Activated CD8-positive, alpha-beta T cell treated with anti-CD3 and anti-CD28 coated beads for 36 hours (primary cell): ENCODE measurements at regions not wholly inside any gene's neighbourhood (a gene's known extent, or its start where the extent isn't known, plus 50 kb on each side); places are given as distances from the start of the nearest gene placed in this dataset.

Experiments
- ATAC-seq: fragments of 200-7000 bp; cut with Tn5 transposase; one replicate; pipeline ENCODE4 v1.10.0; 2021; ENCODE audit warnings: mild to moderate bottlenecking, moderate library complexity
- CTCF ChIA-PET: fragments of 350-600 bp; sonication (Branson Sonifier 250); formaldehyde crosslinking; loops from one replicate; lab custom pipeline; 2021; ENCODE audit warnings: antibody characterized with exemption; lab: Charles Lee
- POLR2A ChIA-PET: fragments of 350-600 bp; sonication (Branson Sonifier 250); formaldehyde crosslinking; loops from one replicate; lab custom pipeline; 2021; ENCODE audit warnings: antibody characterized with exemption; lab: Charles Lee
- DNase-seq: peaks from one replicate; pipeline ENCODE4 v3.0.0-alpha.2; 2020
- H3K27ac Mint-ChIP-seq: one replicate; pipeline ENCODE4 v1.8.0; 2021; ENCODE audit warnings: mild to moderate bottlenecking, mixed read lengths
- H3K27me3 Mint-ChIP-seq: one replicate; pipeline ENCODE4 v1.8.0; 2021; ENCODE audit warnings: mixed read lengths
- H3K36me3 Mint-ChIP-seq: one replicate; pipeline ENCODE4 v1.8.0; 2021; ENCODE audit warnings: low read depth, mixed read lengths
- H3K4me1 Mint-ChIP-seq: one replicate; pipeline ENCODE4 v1.8.0; 2021; ENCODE audit warnings: low read depth, mixed read lengths
- H3K4me3 Mint-ChIP-seq: one replicate; pipeline ENCODE4 v1.8.0; 2021; ENCODE audit warnings: mild to moderate bottlenecking, moderate library complexity, mixed read lengths
- H3K9me3 Mint-ChIP-seq: one replicate; pipeline ENCODE4 v1.8.0; 2021; ENCODE audit warnings: mixed read lengths
- CTCF ChIP-seq: fragments of 200-600 bp; IDR thresholded peaks from one replicate; pipeline ENCODE4 v1.8.0; 2022; ENCODE audit warnings: antibody characterized with exemption, mild to moderate bottlenecking
- intact Hi-C: fragments of 100-400 bp; cut with micrococcal nuclease; formaldehyde crosslinking; loops from one replicate; pipeline ENCODE4 v1.10.0; 2022

DNA sequence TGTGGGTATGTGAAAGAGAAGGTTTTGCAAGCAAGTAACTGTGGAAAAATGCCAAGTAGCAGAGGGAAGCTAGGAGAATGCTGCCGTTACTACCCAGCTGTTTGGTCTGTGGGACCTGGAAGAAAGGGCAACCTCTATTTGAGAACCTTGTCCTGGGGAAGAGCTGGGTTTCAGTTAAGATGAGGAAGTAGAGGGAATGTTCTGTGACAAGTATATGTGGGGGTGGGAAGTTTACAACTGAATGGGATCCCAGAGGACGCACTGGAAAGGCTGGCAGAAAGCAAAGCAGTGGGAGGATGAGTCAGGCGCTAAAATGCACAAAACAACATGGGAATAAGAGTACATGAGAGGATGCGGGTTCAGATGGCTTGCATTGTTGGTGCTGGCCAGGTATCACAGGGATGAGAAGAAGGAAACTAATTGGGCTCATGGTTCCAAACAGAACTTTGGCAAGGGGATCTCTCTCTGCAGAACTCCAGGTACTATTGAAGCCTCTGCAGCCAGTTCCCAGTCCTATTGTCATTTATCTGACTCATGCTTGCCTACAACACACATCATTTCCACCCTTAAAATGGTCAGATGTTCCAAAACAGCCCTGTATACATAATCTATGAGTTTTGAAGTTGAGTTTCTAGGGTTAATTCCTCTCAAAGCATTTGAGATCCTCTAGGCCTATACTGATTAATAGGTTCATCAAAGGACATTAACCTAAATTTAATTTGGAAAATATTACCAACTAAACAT lies 88.5 kb upstream of the VAV3 start:
- Mint-ChIP-seq H3K4me1 (peaks cover 27% of the 10 kb centered on the region), H3K9me3 (peaks cover 2% of the 10 kb centered on the region), H3K4me3 (no peak overlapping the region), H3K27ac (no peak overlapping the region), H3K27me3 (no peaks in the 10 kb centered on the region), H3K36me3 (no peaks in the 10 kb centered on the region)
- DNase-seq (no peak), ATAC-seq (no peak)
- POLR2A ChIA-PET, result no interaction called here
- CTCF ChIA-PET, result no interaction called here
- TF ChIP-seq CTCF, result no peak
- intact Hi-C loops, result no loop called here

- no peak for TF ChIP-seq CTCF
- H3K9me3 Mint-ChIP-seq, result peaks cover 2% of the 10 kb centered on the region
- intact Hi-C loops, result no loop called here
- peaks cover 27% of the 10 kb centered on the region for H3K4me1 Mint-ChIP-seq
- DNase-seq (no peak), ATAC-seq (peak; percentile 14)
- POLR2A ChIA-PET, result interaction anchor here (1.5 kb wide), 1 partner anchor 18 kb away, joined by 3 read pairs; no protein-coding TSS in a partner anchor
- no peaks in the 10 kb centered on the region for H3K36me3 Mint-ChIP-seq
- CTCF ChIA-PET, result no interaction called here
- no peaks in the 10 kb centered on the region for H3K27me3 Mint-ChIP-seq
- H3K27ac Mint-ChIP-seq, result no peak overlapping the region
- no peak overlapping the region for H3K4me3 Mint-ChIP-seq
Observed at GRCh38 chr1:108051631-108052377, 86.8 kb upstream of the VAV3 start.

DNA sequence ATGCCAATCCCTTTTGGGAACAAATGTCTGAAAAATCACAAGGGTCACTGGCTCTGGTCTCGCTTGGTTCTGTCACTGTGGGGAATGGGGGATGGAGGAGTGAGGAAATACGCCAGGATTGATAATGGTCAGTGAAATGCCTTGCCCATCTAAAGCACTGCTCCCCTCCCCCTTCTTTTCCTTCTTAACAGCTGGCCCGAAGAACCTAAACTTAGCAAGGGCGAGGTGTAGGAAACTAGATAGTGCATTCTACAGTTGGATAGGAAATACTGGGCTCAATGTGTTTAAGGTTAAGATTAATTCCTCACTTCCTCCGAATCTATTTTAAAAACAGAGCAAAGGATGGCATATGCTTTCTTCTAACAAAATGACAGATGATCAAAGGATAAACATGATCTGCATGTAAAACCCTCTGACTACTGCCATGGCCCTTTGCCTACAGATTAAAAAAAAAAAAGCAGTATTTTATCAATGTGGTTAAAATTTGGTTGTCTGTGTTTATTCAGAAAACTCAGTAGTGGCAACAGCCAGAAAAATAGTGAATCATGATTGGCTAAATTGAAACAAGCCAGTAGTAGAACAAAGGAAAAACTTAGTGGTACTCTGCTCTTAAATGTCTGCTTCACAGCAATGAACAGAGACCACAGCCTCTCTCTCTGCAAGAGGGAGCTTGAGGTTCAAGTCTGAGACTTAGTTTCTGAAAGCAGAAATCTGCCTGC lies 86.1 kb upstream of the VAV3 start:
- peak overlapping the region; percentile 28 for H3K4me3 Mint-ChIP-seq
- peaks cover 27% of the 10 kb centered on the region for H3K4me1 Mint-ChIP-seq
- peaks cover 2% of the 10 kb centered on the region for H3K9me3 Mint-ChIP-seq
- intact Hi-C loops, result no loop called here
- ChIA-PET CTCF (interaction anchor here (1.9 to 2.4 kb wide), 2 partner anchors 12 to 269 kb away, joined by 6 to 7 read pairs; no protein-coding TSS in a partner anchor), POLR2A (interaction anchor here (1.5 kb wide), 1 partner anchor 17 kb away, joined by 3 read pairs; no protein-coding TSS in a partner anchor)
- no peak for TF ChIP-seq CTCF
- ATAC-seq (peak; percentile 81), DNase-seq (peak; percentile 29)
- no peaks in the 10 kb centered on the region for H3K27me3 Mint-ChIP-seq
- H3K36me3 Mint-ChIP-seq, result no peaks in the 10 kb centered on the region
- peak overlapping the region; percentile 64 for H3K27ac Mint-ChIP-seq

- ATAC-seq (no peak), DNase-seq (no peak)
- Mint-ChIP-seq H3K27me3 (no peaks in the 10 kb centered on the region), H3K4me3 (no peak overlapping the region), H3K9me3 (peaks cover 2% of the 10 kb centered on the region), H3K27ac (no peak overlapping the region), H3K4me1 (peaks cover 33% of the 10 kb centered on the region), H3K36me3 (no peaks in the 10 kb centered on the region)
- CTCF ChIA-PET, result interaction anchor here (1.7 to 2.4 kb wide), 3 partner anchors 11 to 268 kb away, joined by 4 to 7 read pairs (median 6); no protein-coding TSS in a partner anchor
- no peak for TF ChIP-seq CTCF
- intact Hi-C loops, result no loop called here
- POLR2A ChIA-PET, result interaction anchor here (0.7 kb wide), 1 partner anchor 58 kb away, joined by 3 read pairs; no protein-coding TSS in a partner anchor
Observed at GRCh38 chr1:108050158-108050557, 85.2 kb upstream of the VAV3 start.
